HL-60 (cell line): ENCODE measurements at regions not wholly inside any gene's neighbourhood (a gene's known extent, or its start where the extent isn't known, plus 50 kb on each side); places are given as distances from the start of the nearest gene placed in this dataset.

Experiments
- DNase-seq, 2 experiments: peaks; one replicate each; pipeline ENCODE4 v3.0.0-alpha.2; 2010 to 2020; ENCODE audit warnings: low read depth in 1 of 2, low spot score in 1 of 2
- H3K27ac ChIP-seq: fragments of 250-450 bp; sonication (Bioruptor Pico); replicated peaks from 2 replicates; pipeline ENCODE4 v1.5.1; 2020; ENCODE audit warnings: mild to moderate bottlenecking, moderate library complexity
- H3K27me3 ChIP-seq: fragments of 250-450 bp; sonication (Bioruptor Pico); 2 replicates; pipeline ENCODE4 v1.5.1; 2021; ENCODE audit warnings: mild to moderate bottlenecking, moderate library complexity; ENCODE audit not compliant: insufficient read depth, poor library complexity, severe bottlenecking
- H3K4me3 ChIP-seq: replicated peaks from 2 replicates; pipeline ENCODE4 v1.5.1; 2011; ENCODE audit warnings: mild to moderate bottlenecking, control low read depth, low read length; ENCODE audit not compliant: insufficient read depth
- GABPA ChIP-seq: IDR thresholded peaks from 2 replicates; pipeline ENCODE4 v1.6.1; 2012; ENCODE audit warnings: low read depth
- POLR2AphosphoS5 ChIP-seq: IDR thresholded peaks from 2 replicates; pipeline ENCODE4 v1.6.1; 2012; ENCODE audit warnings: low read depth
- REST ChIP-seq: IDR thresholded peaks from 2 replicates; pipeline ENCODE4 v1.6.1; 2012; ENCODE audit warnings: low read depth; ENCODE audit not compliant: insufficient replicate concordance
- SPI1 ChIP-seq: IDR thresholded peaks from 2 replicates; pipeline ENCODE4 v1.6.1; 2012; ENCODE audit warnings: low read depth, mild to moderate bottlenecking, borderline replicate concordance
- TF ChIP-seq, protein P1 (sequence below): IDR thresholded peaks from one replicate; pipeline ENCODE4 v1.5.1; 2011; ENCODE audit warnings: low read length, control low read depth, inconsistent platforms; ENCODE audit not compliant: insufficient read depth

GRCh38 chr3:193768070-193768394, 175.0 kb downstream of the OPA1 start:
- TF ChIP-seq REST (no peak), GABPA (no peak), POLR2AphosphoS5 (no peak), SPI1 (no peak)
- TF ChIP-seq, protein P1, sequence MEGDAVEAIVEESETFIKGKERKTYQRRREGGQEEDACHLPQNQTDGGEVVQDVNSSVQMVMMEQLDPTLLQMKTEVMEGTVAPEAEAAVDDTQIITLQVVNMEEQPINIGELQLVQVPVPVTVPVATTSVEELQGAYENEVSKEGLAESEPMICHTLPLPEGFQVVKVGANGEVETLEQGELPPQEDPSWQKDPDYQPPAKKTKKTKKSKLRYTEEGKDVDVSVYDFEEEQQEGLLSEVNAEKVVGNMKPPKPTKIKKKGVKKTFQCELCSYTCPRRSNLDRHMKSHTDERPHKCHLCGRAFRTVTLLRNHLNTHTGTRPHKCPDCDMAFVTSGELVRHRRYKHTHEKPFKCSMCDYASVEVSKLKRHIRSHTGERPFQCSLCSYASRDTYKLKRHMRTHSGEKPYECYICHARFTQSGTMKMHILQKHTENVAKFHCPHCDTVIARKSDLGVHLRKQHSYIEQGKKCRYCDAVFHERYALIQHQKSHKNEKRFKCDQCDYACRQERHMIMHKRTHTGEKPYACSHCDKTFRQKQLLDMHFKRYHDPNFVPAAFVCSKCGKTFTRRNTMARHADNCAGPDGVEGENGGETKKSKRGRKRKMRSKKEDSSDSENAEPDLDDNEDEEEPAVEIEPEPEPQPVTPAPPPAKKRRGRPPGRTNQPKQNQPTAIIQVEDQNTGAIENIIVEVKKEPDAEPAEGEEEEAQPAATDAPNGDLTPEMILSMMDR: no peak
- H3K4me3 ChIP-seq: no peak overlapping the region
- no peak overlapping the region for H3K27ac ChIP-seq
- H3K27me3 ChIP-seq: no peaks in the 10 kb centered on the region
- no peak for DNase-seq

DNA sequence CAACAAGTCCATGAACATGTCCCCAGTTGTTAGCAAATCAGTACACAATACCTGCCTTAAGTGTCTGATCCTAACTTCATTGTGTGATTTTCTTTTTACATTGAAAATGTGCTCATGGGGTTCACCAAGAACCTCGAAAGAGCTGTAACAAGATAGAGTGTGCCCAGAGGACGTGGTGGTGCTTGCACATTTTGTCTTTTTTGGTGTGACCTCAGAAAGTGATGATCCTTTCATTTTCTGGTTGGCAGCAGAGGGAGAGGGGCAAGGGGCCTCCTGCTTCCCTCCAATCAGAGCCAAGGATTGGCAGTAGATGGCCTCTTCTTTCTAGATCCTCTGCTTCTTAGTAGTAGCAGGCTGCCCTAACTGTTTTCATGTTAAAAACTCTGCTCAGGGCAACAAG, 176.4 kb downstream of the OPA1 start:
- no peak for DNase-seq
- H3K27me3 ChIP-seq: no peaks in the 10 kb centered on the region
- H3K27ac ChIP-seq: no peak overlapping the region
- H3K4me3 ChIP-seq: no peak overlapping the region
- no peak for TF ChIP-seq POLR2AphosphoS5
- TF ChIP-seq REST: no peak
- TF ChIP-seq GABPA: no peak
- TF ChIP-seq, protein P1: no peak
- TF ChIP-seq SPI1: no peak

- TF ChIP-seq SPI1 (no peak), REST (no peak), POLR2AphosphoS5 (no peak), GABPA (no peak)
- TF ChIP-seq, protein P1: no peak
- Histone ChIP-seq H3K27ac (no peak overlapping the region), H3K4me3 (no peak overlapping the region), H3K27me3 (no peaks in the 10 kb centered on the region)
- DNase-seq: no peak
These were observed 178.1 kb downstream of the OPA1 start for GRCh38 chr3:193771011-193771652.
